SK-N-MC (cell line): ENCODE measurements at regions not wholly inside any gene's neighbourhood (a gene's known extent, or its start where the extent isn't known, plus 50 kb on each side); places are given as distances from the start of the nearest gene placed in this dataset.

Experiments
- EZH2 ChIP-seq: fragments of 200-600 bp; sonication (generic); IDR thresholded peaks from one replicate; pipeline ENCODE4 v1.6.1; 2017; ENCODE audit warnings: antibody characterized with exemption
- FOXP2 ChIP-seq: optimal IDR thresholded peaks from 2 replicates; pipeline ENCODE3; 2011; ENCODE audit warnings: mild to moderate bottlenecking, moderate library complexity; ENCODE audit not compliant: insufficient read depth; ENCODE audit errors: extremely low read length, control extremely low read depth
- POLR2AphosphoS5 ChIP-seq: IDR thresholded peaks from 2 replicates; pipeline ENCODE4 v1.6.1; 2012; ENCODE audit warnings: mild to moderate bottlenecking, low read depth, low read length, borderline replicate concordance

GRCh38 chr2:117232305-117232704, 582.2 kb upstream of the DDX18 start:
- no peak for TF ChIP-seq POLR2AphosphoS5
- no peak for TF ChIP-seq EZH2
- TF ChIP-seq FOXP2: no peak
